ENCODE measurements at regions not wholly inside any gene's neighbourhood (a gene's known extent, or its start where the extent isn't known, plus 50 kb on each side); places are given as distances from the start of the nearest gene placed in this dataset.

DNA sequence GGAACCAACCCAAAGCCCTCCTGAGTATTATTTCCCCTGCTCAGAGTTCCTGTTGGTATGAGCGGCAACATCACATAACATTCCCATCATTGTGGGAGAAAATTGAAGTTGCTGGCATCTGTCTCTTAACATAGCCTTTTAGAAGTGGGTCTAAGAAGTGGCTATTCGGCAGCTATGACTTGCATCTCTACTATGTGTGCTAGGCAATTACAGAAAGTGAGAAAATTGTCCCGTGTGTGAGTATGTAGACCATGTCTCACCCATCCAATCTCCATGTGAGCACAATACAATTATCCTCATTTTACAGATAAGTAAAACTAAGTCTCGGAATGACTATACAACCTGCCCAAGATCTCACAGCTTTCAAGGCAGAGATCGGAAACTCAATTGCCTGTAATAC lies 239.4 kb upstream of the ZNF462 start (continued):
- TF ChIP-seq RNF2 (IDR thresholded peaks at IDR 0.05; ENCODE audit: borderline replicate concordance, low read depth, low read length, missing control alignments, poor library complexity, severe bottlenecking) (no peak), GABPA (IDR thresholded peaks at IDR 0.05; ENCODE audit: borderline replicate concordance, insufficient read depth, low read length) (no peak), CHD2 (IDR thresholded peaks at IDR 0.05; ENCODE audit: low read length) (no peak), RBBP5 (IDR thresholded peaks at IDR 0.05; ENCODE audit: borderline replicate concordance, low read depth, low read length) (no peak)

All from H1 (cell line).